GM12892 (cell line): ENCODE measurements at regions not wholly inside any gene's neighbourhood (a gene's known extent, or its start where the extent isn't known, plus 50 kb on each side); places are given as distances from the start of the nearest gene placed in this dataset.

ENCODE experiments used
- POLR2A ChIP-seq: IDR thresholded peaks from 2 replicates; pipeline ENCODE4 v1.6.1; 2011; ENCODE audit warnings: low read depth, low read length, control low read depth
- POLR2AphosphoS5 ChIP-seq: IDR thresholded peaks from 2 replicates; pipeline ENCODE4 v1.6.1; 2011; ENCODE audit warnings: low read depth, low read length, control low read depth
- TAF1 ChIP-seq: IDR thresholded peaks from 2 replicates; pipeline ENCODE4 v1.6.1; 2011; ENCODE audit warnings: low read depth, mild to moderate bottlenecking, control low read depth, low read length, borderline replicate concordance

DNA sequence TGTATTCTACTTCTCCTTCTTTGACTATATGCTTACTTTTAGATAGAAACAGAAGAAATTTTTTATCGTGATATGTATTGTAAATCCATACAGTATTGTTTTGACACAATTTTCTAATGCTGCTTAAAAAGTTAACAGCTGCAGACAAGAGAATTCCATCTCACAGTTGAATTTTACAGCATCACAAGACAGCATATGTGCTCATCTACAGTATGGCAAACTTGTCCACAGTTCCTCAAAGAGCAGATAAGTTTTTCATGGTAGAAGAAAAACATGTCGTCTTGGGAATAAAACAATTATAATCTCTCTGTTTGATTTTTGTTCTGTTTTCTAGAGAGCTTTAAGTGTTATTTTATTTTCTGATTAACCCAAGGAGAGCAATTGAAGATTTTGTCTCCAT, 438.5 kb upstream of the NUDT12 start:
- no peak for TF ChIP-seq POLR2AphosphoS5
- no peak for TF ChIP-seq POLR2A
- no peak for TF ChIP-seq TAF1
